ENCODE measurements at regions not wholly inside any gene's neighbourhood (a gene's known extent, or its start where the extent isn't known, plus 50 kb on each side); places are given as distances from the start of the nearest gene placed in this dataset.
A peak's percentile ranks its signal among the peaks of the same experiment; 100 is the strongest.
"Not testable (repeated sequence)": the region's sequence is repeated elsewhere in the genome, so short reads cannot be mapped to it uniquely, and the experiment has no call there.

- DNase-seq = no peak
Observed at GRCh38 chr5:74396913-74397622, 243.5 kb downstream of the ENC1 start.

- DNase-seq = peak; percentile 48
Observed at GRCh38 chr5:74394916-74395880, 245.3 kb downstream of the ENC1 start.

DNA sequence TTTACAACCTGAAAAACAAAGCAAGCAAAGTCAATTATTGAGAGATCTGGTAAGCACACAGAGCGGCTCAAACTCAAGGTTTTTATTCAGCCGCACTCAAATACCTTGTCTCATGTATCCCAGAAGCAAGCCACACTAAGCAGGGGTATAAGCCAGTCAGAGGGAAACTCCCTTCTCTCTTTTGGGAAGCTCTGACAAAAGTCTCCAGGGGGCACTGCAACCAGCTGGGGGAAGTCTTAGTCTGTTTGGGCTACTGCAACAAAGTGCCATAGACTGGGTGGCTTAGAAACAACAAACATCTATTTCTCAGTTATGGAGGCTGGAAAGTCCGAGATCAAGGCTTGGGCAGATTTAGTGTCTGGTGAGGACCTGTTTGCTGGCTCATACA is 246.0 kb downstream of the ENC1 start:
- DNase-seq = no peak

GRCh38 chr5:74393943-74394342 is 246.6 kb downstream of the ENC1 start:
- DNase-seq = no peak

DNA sequence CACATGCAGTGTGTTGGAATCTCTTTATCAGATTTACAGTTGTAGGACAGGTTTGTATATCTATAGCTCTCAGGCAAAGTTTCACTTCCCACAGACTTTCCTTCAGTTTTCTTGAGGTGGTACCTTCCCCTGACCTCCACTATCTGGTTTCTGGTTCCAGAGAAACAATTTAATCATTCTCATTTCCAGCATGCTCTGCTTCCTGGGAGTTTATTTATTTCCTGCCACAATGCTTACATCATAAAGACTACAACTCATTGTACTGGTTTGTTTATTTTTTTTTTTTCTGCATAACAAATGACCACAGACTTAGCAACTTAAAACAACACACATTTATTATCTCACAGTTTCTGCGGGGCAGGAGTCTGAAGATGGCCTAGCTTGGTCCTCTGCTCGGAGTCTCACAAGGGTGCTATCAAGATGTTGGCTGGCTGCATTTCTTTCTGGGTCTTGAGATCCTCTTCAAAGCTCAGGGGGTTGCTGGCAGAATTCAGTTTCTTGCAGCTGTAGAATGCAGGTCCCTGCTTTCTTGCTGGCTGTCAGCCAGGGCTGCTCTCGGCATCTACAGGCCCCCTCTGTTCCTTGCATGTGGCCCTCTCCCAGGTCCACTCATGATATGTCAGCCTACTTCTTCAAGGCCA is 247.7 kb downstream of the ENC1 start:
- peak; percentile 54 for DNase-seq

DNA sequence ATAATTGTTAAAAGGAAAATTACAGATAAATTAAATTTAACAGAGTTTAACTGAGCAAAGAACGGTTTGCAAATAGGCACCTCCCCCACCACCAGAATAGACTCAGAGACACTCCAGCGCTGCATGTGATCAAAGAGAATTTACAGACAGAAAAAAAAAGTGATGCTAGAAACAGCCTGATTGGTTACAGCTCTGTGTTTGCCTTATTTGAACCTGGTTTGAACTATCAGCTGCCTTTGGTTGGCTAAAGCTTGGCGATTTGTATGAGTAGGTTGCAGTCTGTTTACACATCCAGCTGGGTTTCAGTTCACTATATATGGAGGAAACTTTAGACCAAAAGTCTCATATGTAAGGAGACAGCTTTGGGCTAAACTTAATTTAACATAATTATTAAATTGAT is 249.1 kb downstream of the ENC1 start:
- no peak for DNase-seq

GRCh38 chr5:74390822-74391221 is 249.7 kb downstream of the ENC1 start:
- no peak for DNase-seq

DNA sequence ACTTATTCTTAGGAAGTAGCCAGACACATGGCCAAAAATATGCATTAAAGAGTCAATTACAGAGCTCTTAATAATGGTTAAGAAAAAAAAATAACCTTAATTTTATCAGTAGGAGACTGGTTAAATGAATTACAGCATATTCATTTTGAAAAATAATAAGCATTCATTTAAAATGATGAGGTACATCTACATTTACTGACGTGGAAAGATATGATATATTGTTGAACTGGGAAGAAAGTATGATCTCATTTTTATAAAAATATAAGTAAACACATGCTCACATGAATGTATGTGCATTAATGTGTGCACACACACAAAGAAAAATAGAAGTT is 250.3 kb downstream of the ENC1 start:
- no peak for DNase-seq

- DNase-seq = no peak
Observed at GRCh38 chr5:74389531-74390305, 250.8 kb downstream of the ENC1 start.

GRCh38 chr5:74388411-74388810 is 252.1 kb downstream of the ENC1 start:
- DNase-seq = not testable (repeated sequence)

DNA sequence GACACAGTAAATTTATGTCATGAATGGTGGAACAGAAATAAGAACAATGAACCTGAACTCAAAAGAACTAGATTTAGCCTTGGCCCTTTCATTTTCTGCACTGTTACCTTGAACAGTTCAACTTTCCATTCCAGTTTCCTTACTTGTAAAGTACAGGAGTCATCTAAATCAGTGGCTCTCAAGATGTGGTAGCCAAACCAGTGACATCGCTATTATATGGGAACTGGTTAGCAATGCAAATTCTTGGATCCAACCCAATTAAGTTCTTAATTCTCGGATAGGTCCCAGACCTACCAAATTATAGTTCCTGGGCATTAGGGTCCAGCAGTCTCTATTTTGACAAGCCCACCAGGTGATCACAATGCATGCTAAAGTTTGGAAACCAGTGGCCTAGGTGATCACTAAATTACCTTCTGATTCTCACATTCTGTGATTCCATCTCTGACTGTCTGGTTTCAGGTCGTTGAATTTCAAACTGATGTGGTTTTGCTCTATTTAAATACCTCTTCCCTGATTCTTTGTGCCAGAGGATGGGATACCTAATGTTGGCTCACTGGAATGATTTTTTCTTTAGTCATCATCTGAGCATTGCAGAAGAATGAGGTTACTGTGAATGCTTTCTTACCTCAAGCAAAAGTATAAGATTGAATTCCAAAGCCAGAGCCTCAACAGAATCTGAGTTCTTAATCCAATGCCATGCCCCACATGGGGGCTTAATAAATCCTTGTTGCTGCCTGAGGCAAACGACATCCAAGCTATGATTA is 253.8 kb downstream of the ENC1 start:
- peak; percentile 91 for DNase-seq

- DNase-seq = no peak
Observed at GRCh38 chr5:74384851-74385250, 255.7 kb downstream of the ENC1 start.

GRCh38 chr5:74382987-74383593 is 257.4 kb downstream of the ENC1 start:
- DNase-seq = peak; percentile 88

DNA sequence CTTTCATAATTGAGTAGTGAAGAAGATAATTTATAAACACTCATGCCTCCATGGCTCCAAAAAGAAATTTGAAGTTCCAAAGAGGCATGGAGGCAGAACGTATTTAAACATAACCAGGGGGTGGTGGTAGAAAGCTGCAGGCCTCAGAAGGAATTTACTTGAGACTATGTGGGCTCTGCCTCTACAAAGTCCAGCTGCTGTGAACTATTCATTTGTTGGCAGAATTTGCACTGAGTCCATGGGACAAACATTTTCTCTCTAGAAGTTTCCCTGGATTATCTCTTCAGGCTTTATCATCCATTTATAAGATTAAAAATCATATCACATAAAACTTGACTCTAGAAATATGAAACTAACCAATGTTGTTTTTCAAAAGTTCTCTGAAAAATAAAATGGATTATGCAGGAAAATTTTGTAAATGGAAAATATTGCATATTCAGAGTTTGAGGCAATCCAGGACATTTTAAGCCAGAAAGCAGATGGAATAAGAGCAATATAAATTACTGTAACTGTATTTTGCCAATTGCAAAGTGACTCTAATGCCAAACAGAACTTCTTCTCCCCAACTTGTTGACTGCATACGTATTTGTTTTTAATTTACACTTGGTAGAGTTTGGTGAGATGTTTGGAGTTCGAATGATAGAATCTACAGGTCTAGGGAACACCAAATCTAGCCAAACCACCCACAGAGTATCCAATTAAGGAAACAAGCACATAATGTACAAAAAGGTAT is 258.2 kb downstream of the ENC1 start:
- no peak for DNase-seq

- no peak for DNase-seq
Observed at GRCh38 chr5:74380193-74380592, 260.3 kb downstream of the ENC1 start.

DNA sequence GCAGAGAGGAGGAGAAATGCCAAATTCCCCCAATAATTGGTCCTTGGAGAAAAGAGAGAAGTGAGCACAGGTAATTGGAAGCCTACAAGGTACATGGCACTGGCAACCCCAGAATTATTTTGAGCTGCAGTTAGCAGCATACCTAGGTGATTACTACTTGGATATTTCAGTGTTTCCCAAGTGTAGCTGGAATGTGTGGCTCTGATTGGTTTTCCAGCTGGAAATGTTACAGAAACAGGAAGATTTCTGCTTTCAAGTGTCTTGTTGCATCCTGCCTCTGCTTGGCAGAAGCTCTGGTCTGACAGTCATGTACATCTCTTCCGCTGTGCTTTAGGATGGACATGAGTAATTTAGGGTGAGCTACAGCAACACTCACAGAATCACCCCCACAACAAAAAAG is 262.1 kb downstream of the ENC1 start:
- peak; percentile 78 for DNase-seq

- DNase-seq = no peak
Observed at GRCh38 chr5:74376187-74376586, 264.3 kb downstream of the ENC1 start.

DNA sequence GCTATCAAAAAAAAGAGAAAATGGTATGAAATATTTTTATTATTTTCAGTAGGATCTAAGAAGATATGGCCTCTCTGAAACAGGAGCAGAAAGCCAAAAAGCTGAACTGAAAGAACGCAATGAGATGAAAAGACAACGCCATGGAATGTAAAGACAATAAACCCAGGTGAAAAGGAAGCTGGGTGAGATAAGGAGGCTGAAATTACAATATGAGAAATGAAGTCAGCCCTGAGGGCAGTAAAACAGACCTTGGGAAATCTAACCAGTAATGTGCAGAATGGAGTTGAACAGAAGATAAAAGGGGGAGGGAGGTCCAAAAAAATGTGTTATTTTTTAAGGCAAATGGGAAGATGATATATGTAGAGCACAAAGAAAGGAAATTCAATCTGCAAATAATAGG is 265.3 kb downstream of the ENC1 start:
- peak; percentile 76 for DNase-seq

DNA sequence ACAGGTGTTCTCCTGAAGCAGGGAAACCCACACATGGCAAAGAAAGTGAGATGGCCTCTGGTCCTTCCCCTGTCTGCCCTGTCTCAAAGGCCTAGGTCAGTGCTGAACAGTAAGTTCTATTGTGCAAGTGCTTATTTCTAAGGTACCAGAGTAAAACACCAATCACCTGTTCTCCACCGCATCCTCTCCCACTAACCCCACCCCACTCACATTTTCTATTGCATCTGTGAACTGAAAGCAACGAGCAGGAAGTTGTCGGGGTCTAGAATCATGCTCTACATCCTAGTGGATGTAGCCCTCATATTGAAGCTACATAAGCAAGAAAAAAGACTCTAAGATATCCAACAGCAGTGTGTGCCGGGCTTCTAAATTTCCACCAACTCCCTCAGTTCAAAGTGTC is 265.9 kb downstream of the ENC1 start:
- no peak for DNase-seq

DNA sequence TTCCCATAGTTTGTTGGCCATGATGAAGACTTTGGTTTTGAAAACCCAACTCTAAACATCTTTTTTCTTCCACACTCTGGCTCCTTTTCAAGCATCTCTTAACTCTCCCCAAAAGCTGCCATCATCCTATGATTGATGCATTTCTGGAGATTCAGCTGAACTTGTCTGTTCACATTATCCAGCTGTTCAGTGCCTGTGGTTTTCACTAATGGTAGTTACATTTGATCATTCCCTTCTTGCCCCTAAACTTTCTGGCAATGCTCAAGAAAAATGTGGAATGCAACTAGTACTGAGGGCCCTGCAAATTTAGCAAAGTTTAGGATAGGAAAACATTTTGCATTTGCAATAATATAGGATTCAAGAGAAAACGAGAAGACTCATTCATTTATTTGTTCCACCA is 267.5 kb downstream of the ENC1 start:
- no peak for DNase-seq

DNA sequence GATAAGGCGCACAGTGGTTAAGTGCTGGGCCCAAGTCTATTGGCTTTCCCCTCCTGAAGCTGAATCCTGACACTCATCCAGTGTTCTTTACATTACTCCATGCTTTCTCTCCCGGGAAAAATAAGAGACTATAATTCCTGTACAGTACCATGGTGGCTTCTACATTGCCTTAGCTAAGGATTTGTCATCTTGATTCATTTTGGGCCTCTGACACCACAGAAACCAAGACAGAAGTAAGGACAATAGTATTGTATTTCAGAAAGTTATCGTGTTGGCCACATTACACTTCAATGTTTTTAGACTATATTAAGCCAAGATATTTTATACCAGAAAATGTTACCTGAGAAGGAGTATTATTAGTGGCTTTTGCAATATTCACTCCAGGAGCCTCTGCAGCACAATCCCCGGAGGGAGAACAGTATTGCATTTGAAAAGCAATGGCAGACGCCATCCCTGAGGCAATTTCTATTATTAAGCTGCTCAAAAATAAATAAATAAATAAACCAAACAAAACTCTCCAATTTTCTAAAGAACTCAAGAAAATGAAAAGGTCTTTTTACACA is 267.9 kb downstream of the ENC1 start:
- DNase-seq = no peak
